GM12873 (cell line): ENCODE measurements at regions not wholly inside any gene's neighbourhood (a gene's known extent, or its start where the extent isn't known, plus 50 kb on each side); places are given as distances from the start of the nearest gene placed in this dataset.

Experiments
- TF ChIP-seq, protein P1 (sequence below): IDR thresholded peaks from 2 replicates; pipeline ENCODE4 v1.5.1; 2012; ENCODE audit warnings: low read depth, mild to moderate bottlenecking, moderate library complexity, low read length, control low read depth; ENCODE audit not compliant: insufficient read depth; ENCODE audit errors: missing control alignments

DNA sequence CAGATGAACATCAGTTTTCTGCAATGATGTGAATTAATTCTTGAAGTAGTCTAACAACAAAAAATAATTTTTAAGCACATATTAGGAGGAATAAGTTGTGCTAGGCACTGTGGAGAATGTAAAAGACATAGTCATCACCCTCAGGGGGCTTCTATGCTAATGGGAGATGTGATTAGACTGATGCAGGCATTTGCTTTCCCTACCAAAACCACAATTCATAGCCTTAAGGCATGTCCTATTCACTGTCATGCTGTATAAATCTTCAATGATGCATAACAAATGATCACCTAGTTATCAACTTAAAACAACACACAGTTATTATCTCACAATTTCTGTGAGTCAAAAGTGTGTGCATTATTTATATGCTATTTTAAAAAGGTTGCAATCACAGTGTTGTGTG lies 422.6 kb downstream of the MAN2A1 start:
- TF ChIP-seq, protein P1, sequence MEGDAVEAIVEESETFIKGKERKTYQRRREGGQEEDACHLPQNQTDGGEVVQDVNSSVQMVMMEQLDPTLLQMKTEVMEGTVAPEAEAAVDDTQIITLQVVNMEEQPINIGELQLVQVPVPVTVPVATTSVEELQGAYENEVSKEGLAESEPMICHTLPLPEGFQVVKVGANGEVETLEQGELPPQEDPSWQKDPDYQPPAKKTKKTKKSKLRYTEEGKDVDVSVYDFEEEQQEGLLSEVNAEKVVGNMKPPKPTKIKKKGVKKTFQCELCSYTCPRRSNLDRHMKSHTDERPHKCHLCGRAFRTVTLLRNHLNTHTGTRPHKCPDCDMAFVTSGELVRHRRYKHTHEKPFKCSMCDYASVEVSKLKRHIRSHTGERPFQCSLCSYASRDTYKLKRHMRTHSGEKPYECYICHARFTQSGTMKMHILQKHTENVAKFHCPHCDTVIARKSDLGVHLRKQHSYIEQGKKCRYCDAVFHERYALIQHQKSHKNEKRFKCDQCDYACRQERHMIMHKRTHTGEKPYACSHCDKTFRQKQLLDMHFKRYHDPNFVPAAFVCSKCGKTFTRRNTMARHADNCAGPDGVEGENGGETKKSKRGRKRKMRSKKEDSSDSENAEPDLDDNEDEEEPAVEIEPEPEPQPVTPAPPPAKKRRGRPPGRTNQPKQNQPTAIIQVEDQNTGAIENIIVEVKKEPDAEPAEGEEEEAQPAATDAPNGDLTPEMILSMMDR = no peak

DNA sequence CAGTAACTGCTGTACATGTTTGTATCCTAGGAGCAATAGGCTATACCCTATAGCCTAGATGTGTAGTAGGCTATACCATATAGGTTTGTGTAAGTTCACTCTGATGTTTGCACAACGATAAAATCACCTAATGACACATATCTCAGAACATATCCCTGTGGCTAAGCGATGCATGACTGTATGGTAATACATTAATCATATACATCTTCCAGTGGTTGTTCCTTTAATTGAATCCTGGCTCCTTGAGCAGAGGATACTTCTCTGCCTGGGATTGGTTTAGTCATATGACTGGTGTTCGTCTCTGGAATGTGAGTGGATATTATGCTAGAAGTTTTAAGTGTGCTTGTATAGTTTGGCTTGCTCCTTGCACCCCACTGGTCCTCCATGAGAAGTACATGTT lies 425.8 kb downstream of the MAN2A1 start:
- TF ChIP-seq, protein P1 = no peak

DNA sequence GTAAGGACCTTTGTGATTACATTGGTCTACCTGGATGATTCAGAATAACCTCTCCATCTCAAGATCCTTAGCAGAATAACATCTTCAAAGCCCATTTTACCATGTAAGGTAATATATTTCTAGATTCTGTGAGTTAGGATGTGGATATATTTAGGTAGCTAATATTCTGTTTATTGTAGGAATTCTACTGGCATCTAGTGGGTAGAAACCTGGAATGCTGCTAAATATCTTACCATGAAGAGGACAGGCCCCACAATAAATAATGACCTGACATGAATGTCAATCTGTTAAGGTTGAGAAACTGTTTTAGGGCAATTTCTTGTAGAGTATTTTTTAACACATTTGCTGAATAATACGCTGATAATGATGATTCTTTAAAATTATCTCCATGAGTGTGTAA lies 426.8 kb downstream of the MAN2A1 start:
- TF ChIP-seq, protein P1 = no peak

DNA sequence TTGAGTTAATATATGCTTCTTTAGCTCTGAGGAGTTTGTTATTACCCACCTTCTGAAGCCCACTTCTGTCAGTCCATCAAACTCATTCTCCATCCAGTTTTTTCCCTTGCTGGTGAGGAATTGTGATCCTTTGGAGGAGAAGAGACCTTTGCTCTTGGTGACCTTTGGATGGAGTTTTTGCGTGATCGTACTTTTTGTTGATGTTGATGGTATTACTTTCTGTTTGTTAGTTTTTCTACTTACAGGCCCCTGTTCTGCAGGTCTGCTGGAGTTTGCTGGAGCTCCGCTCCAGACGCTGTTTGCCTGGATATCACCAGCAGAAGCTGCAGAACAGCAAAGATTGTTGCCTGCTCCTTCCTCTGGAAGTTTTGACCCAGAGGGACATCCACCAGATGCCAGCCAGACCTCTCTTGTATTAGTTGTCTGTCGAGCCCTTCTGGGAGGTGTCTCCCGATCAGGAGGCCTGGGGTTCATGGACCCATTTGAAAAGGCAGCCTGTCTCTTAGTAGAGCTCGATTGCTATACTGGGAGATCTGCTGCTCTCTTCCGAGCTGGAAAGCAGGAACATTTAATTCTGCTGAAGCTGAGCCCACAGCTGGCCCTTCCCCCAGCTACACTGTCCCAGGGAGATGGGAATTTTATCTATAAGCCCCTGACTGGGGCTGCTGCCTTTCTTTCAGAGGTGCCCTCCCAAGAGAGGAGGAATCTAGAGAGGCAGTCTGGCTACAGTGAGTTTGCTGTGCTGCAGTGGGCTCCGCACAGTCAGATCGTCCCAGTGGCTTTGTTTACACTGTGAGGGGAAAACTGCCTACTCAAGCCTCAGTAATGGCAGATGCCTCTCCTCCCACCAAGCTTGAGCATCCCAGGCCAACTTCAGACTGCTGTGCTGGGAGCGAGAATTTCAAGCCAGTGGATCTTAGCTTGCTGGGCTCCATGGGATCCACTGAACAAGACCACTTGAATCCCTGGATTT lies 445.5 kb downstream of the MAN2A1 start:
- TF ChIP-seq, protein P1 = no peak

DNA sequence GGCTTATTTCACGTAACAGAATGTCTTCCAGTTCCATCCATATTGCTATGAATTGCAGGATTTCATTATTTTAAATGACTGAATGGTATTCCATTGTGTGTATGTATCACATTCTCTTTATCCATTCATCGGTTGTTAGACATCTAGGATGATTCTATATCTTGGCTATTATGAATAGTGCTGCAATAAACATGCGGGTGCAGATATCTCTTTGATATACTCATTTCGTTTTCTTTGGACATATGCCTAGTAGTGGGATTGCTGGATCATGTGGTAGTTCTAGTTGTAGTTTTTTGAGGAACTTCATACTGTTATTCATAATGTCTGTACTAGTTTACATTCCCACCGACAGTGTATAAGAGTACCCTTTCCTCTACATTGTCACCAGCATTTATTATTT lies 460.5 kb downstream of the MAN2A1 start:
- TF ChIP-seq, protein P1 = no peak

DNA sequence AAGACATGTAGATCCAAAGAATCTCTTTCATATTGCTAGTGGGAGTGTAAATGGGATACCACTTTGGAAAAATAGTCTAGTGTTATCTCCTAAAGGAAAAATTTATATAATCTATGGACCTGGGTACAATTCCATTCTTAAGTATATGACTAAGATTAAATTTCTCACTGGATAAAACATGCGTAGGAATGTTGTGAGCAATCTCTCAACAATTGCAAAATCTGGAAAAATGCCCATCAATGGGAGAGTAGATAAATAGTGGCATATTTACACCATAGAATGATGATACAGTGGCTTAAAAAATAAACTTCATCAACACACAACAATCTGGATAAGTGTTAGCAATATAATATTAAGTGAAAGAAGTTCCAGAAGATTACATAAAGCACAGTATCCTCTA lies 469.5 kb downstream of the MAN2A1 start:
- TF ChIP-seq, protein P1 = no peak

DNA sequence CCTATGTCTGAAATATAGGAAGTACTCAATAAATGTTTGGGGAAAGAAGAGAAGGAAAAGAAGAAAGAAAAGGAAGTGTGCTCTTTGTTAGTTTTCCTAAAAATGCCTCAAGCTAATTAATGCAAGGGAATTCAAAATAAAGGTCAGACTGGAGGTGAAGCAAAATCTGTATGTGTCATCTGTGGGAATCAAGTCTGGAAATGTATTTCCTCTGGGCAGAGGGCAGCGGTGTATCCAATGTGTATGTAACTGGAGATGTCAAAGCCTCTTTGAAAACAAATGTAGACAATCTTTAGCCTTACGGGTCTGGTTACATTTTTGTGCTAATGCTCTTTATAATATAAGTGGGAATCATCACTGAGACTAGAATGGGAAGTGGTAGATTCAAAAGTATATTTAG lies 471.4 kb downstream of the MAN2A1 start:
- TF ChIP-seq, protein P1 = no peak
